Hepatocyte (in vitro differentiated cells): ENCODE measurements at regions not wholly inside any gene's neighbourhood (a gene's known extent, or its start where the extent isn't known, plus 50 kb on each side); places are given as distances from the start of the nearest gene placed in this dataset.

Source experiments
- DNase-seq: peaks from one replicate; pipeline ENCODE4 v3.0.0-alpha.2; 2016; ENCODE audit warnings: low spot score
- H2AFZ ChIP-seq: fragments of 200-600 bp; sonication (generic); 2 replicates; pipeline ENCODE4 v1.6.0; 2016; ENCODE audit warnings: antibody characterized with exemption, mild to moderate bottlenecking
- H3K27ac ChIP-seq: fragments of 200-600 bp; sonication (generic); 2 replicates; pipeline ENCODE4 v1.5.1; 2016; ENCODE audit warnings: mild to moderate bottlenecking
- H3K27me3 ChIP-seq: fragments of 200-600 bp; sonication (generic); 2 replicates; pipeline ENCODE4 v1.6.1; 2016
- H3K36me3 ChIP-seq: fragments of 200-600 bp; sonication (generic); replicated peaks from 2 replicates; pipeline ENCODE4 v1.5.1; 2016; ENCODE audit warnings: low read depth; ENCODE audit not compliant: insufficient read depth
- H3K4me1 ChIP-seq: fragments of 200-600 bp; sonication (generic); 2 replicates; pipeline ENCODE4 v1.5.1; 2016; ENCODE audit warnings: mild to moderate bottlenecking, moderate library complexity; ENCODE audit not compliant: insufficient read depth
- H3K4me2 ChIP-seq: fragments of 200-600 bp; sonication (generic); 2 replicates; pipeline ENCODE4 v1.6.0; 2016
- H3K4me3 ChIP-seq: fragments of 200-600 bp; sonication (generic); 2 replicates; pipeline ENCODE4 v1.5.1; 2016; ENCODE audit warnings: mild to moderate bottlenecking
- H3K79me2 ChIP-seq: fragments of 200-600 bp; sonication (generic); 2 replicates; pipeline ENCODE4 v1.6.0; 2017; ENCODE audit warnings: mild to moderate bottlenecking
- H3K9me2 ChIP-seq: fragments of 200-600 bp; sonication (generic); replicated peaks from 2 replicates; pipeline ENCODE4 v1.6.0; 2017; ENCODE audit warnings: mild to moderate bottlenecking; ENCODE audit not compliant: insufficient read depth
- H3K9me3 ChIP-seq: fragments of 200-600 bp; sonication (generic); 2 replicates; pipeline ENCODE4 v1.5.1; 2016; ENCODE audit warnings: low read depth, mild to moderate bottlenecking
- H4K20me1 ChIP-seq: fragments of 200-600 bp; sonication (generic); 2 replicates; pipeline ENCODE4 v1.6.0; 2016; ENCODE audit warnings: mild to moderate bottlenecking; ENCODE audit not compliant: insufficient read depth, poor library complexity, severe bottlenecking
- EZH2 ChIP-seq: fragments of 200-600 bp; sonication (generic); IDR thresholded peaks from 2 replicates; pipeline ENCODE4 v1.6.1; 2016; ENCODE audit warnings: antibody characterized with exemption, mild to moderate bottlenecking, borderline replicate concordance
- EZH2phosphoT487 ChIP-seq: fragments of 200-600 bp; sonication (generic); IDR thresholded peaks from one replicate; pipeline ENCODE4 v1.6.1; 2018; ENCODE audit warnings: antibody characterized with exemption, mild to moderate bottlenecking, low read depth, moderate library complexity; ENCODE audit not compliant: unreplicated experiment, severe bottlenecking
- WGBS: methylation state at CpG from one replicate; pipeline ENCODE4 v1.1.6; 2016; ENCODE audit warnings: low lambda C conversion rate; ENCODE audit errors: missing lambda C conversion rate; 5-methylcytosine and 5-hydroxymethylcytosine counted together
- TF ChIP-seq, protein P1 (sequence below): fragments of 200-600 bp; sonication (generic); IDR thresholded peaks from 2 replicates; pipeline ENCODE4 v1.5.1; 2016; ENCODE audit warnings: antibody characterized with exemption, mild to moderate bottlenecking; ENCODE audit not compliant: poor library complexity

- no peaks in the 10 kb centered on the region for H4K20me1 ChIP-seq
- no peaks in the 10 kb centered on the region for H3K36me3 ChIP-seq
- H3K27ac ChIP-seq = no peak overlapping the region
- no peaks in the 10 kb centered on the region for H3K9me3 ChIP-seq
- DNase-seq = no peak
- H3K79me2 ChIP-seq = no peaks in the 10 kb centered on the region
- H2AFZ ChIP-seq = no peak overlapping the region
- TF ChIP-seq, protein P1, sequence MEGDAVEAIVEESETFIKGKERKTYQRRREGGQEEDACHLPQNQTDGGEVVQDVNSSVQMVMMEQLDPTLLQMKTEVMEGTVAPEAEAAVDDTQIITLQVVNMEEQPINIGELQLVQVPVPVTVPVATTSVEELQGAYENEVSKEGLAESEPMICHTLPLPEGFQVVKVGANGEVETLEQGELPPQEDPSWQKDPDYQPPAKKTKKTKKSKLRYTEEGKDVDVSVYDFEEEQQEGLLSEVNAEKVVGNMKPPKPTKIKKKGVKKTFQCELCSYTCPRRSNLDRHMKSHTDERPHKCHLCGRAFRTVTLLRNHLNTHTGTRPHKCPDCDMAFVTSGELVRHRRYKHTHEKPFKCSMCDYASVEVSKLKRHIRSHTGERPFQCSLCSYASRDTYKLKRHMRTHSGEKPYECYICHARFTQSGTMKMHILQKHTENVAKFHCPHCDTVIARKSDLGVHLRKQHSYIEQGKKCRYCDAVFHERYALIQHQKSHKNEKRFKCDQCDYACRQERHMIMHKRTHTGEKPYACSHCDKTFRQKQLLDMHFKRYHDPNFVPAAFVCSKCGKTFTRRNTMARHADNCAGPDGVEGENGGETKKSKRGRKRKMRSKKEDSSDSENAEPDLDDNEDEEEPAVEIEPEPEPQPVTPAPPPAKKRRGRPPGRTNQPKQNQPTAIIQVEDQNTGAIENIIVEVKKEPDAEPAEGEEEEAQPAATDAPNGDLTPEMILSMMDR = no peak
- TF ChIP-seq EZH2 (no peak), EZH2phosphoT487 (no peak)
- H3K4me1 ChIP-seq = no peaks in the 10 kb centered on the region
- H3K4me3 ChIP-seq = no peak overlapping the region
- no peak overlapping the region for H3K4me2 ChIP-seq
- no peaks in the 10 kb centered on the region for H3K27me3 ChIP-seq
- WGBS = 92% methylated on average over 1 of the region's 1 CpG
- H3K9me2 ChIP-seq = no peaks in the 10 kb centered on the region
Measured at GRCh38 chr5:6090838-6091237, 287.5 kb downstream of the MED10 start.

GRCh38 chr5:6090079-6090654 is 288.2 kb downstream of the MED10 start:
- Histone ChIP-seq H3K27me3 (no peaks in the 10 kb centered on the region), H3K36me3 (no peaks in the 10 kb centered on the region), H3K4me1 (no peaks in the 10 kb centered on the region), H3K4me3 (no peak overlapping the region), H3K27ac (no peak overlapping the region), H3K4me2 (no peak overlapping the region), H3K9me2 (no peaks in the 10 kb centered on the region), H2AFZ (no peak overlapping the region), H3K9me3 (no peaks in the 10 kb centered on the region), H4K20me1 (no peaks in the 10 kb centered on the region), H3K79me2 (no peaks in the 10 kb centered on the region)
- 86% methylated on average over 6 of the region's 6 CpGs for whole genome bisulfite sequencing
- TF ChIP-seq EZH2 (no peak), EZH2phosphoT487 (no peak)
- TF ChIP-seq, protein P1 = no peak
- no peak for DNase-seq

GRCh38 chr5:6088706-6089105 is 289.6 kb downstream of the MED10 start:
- Histone ChIP-seq H4K20me1 (no peaks in the 10 kb centered on the region), H3K4me1 (no peaks in the 10 kb centered on the region), H2AFZ (no peak overlapping the region), H3K79me2 (no peaks in the 10 kb centered on the region), H3K4me2 (no peak overlapping the region), H3K27me3 (no peaks in the 10 kb centered on the region), H3K36me3 (no peaks in the 10 kb centered on the region), H3K27ac (no peak overlapping the region), H3K9me3 (no peaks in the 10 kb centered on the region), H3K4me3 (no peak overlapping the region), H3K9me2 (no peaks in the 10 kb centered on the region)
- TF ChIP-seq EZH2 (no peak), EZH2phosphoT487 (no peak)
- TF ChIP-seq, protein P1 = no peak
- 92% methylated on average over 2 of the region's 2 CpGs for WGBS
- no peak for DNase-seq
